ENCODE measurements at regions not wholly inside any gene's neighbourhood (a gene's known extent, or its start where the extent isn't known, plus 50 kb on each side); places are given as distances from the start of the nearest gene placed in this dataset.

GRCh38 chr4:24666816-24667477, 82.6 kb upstream of the DHX15 start:
- Histone ChIP-seq H3K4me1 (no peaks in the 10 kb centered on the region), H3K9me3 (no peaks in the 10 kb centered on the region), H3K4me3 (no peak overlapping the region), H3K36me3 (no peaks in the 10 kb centered on the region), H3K27me3 (no peaks in the 10 kb centered on the region), H3K27ac (no peak overlapping the region)
- DNase-seq = no peak
- TF ChIP-seq CTCF (IDR thresholded peaks at IDR 0.05) (no peak), POLR2A (IDR thresholded peaks at IDR 0.05) (no peak)

- Histone ChIP-seq H3K27ac (no peak overlapping the region), H3K4me3 (no peak overlapping the region), H3K36me3 (no peaks in the 10 kb centered on the region), H3K4me1 (no peaks in the 10 kb centered on the region), H3K27me3 (no peaks in the 10 kb centered on the region), H3K9me3 (no peaks in the 10 kb centered on the region)
- TF ChIP-seq POLR2A (IDR thresholded peaks at IDR 0.05) (no peak), CTCF (IDR thresholded peaks at IDR 0.05) (no peak)
- DNase-seq = no peak
Measured at GRCh38 chr4:24668956-24669355, 84.6 kb upstream of the DHX15 start.

GRCh38 chr4:24669751-24670150, 85.4 kb upstream of the DHX15 start:
- no peak overlapping the region for H3K27ac ChIP-seq
- H3K9me3 ChIP-seq = no peaks in the 10 kb centered on the region
- no peaks in the 10 kb centered on the region for H3K36me3 ChIP-seq
- DNase-seq = no peak
- no peak overlapping the region for H3K4me3 ChIP-seq
- TF ChIP-seq CTCF (IDR thresholded peaks at IDR 0.05) = no peak
- TF ChIP-seq POLR2A (IDR thresholded peaks at IDR 0.05) = no peak
- no peaks in the 10 kb centered on the region for H3K4me1 ChIP-seq
- H3K27me3 ChIP-seq = no peaks in the 10 kb centered on the region

DNA sequence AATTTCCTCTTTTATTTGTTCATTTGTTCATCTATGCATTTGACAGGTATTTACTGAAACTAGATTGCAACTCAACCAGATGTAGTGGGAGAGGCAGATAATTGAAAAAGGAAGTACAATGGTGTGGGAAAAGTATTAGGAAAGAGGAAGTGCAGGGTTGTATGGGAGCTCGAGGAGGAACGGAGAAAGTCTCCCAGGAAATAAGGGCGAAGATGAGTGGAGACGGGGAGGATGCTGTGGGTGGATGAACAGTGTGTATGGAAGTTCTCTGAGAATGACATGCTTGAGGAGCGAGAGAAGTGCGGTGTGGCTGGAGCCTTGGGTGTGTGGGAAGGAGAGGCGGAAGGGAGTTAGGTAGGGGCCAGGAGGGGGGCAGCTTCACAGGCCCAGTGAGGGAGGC, 87.5 kb upstream of the DHX15 start:
- TF ChIP-seq CTCF (IDR thresholded peaks at IDR 0.05) (no peak), POLR2A (IDR thresholded peaks at IDR 0.05) (no peak)

GRCh38 chr4:24672880-24673279, 88.5 kb upstream of the DHX15 start:
- no peak for TF ChIP-seq CTCF (IDR thresholded peaks at IDR 0.05)
- no peak for TF ChIP-seq POLR2A (IDR thresholded peaks at IDR 0.05)
- Histone ChIP-seq H3K9me3 (no peaks in the 10 kb centered on the region), H3K4me3 (no peak overlapping the region), H3K36me3 (no peaks in the 10 kb centered on the region), H3K27me3 (no peaks in the 10 kb centered on the region), H3K27ac (no peak overlapping the region), H3K4me1 (no peaks in the 10 kb centered on the region)
- no peak for DNase-seq

More for the DNA sequence above, 87.5 kb upstream of the DHX15 start:
- Histone ChIP-seq H3K9me3 (no peaks in the 10 kb centered on the region), H3K27me3 (no peaks in the 10 kb centered on the region), H3K27ac (no peak overlapping the region), H3K4me1 (no peaks in the 10 kb centered on the region), H3K4me3 (no peak overlapping the region), H3K36me3 (no peaks in the 10 kb centered on the region)
- no peak for DNase-seq

- no peak overlapping the region for H3K27ac ChIP-seq
- H3K4me1 ChIP-seq = no peaks in the 10 kb centered on the region
- H3K27me3 ChIP-seq = no peaks in the 10 kb centered on the region
- no peak for DNase-seq
- TF ChIP-seq POLR2A (IDR thresholded peaks at IDR 0.05) (no peak), CTCF (IDR thresholded peaks at IDR 0.05) (no peak)
- no peak overlapping the region for H3K4me3 ChIP-seq
- no peaks in the 10 kb centered on the region for H3K36me3 ChIP-seq
- no peaks in the 10 kb centered on the region for H3K9me3 ChIP-seq
Measured at GRCh38 chr4:24674279-24674678, 89.9 kb upstream of the DHX15 start.

Data from Peyer's patch (tissue), 4 donors.